CD4-positive, alpha-beta memory T cell (primary cell): ENCODE measurements at regions not wholly inside any gene's neighbourhood (a gene's known extent, or its start where the extent isn't known, plus 50 kb on each side); places are given as distances from the start of the nearest gene placed in this dataset.

ENCODE experiments used
- CTCF ChIA-PET: fragments of 350-600 bp; sonication (Branson Sonifier 250); formaldehyde crosslinking; loops from one replicate; lab custom pipeline; 2021; ENCODE audit warnings: inconsistent platforms; ENCODE audit not compliant: partially characterized antibody; lab: Charles Lee
- POLR2A ChIA-PET: fragments of 350-600 bp; sonication (Branson Sonifier 250); formaldehyde crosslinking; loops from one replicate; lab custom pipeline; 2021; ENCODE audit not compliant: partially characterized antibody; lab: Charles Lee
- DNase-seq, 5 donors: peaks; one replicate each; pipeline versions ENCODE4 v3.0.0 to v3.0.0-alpha.2; 2020 to 2022; ENCODE audit warnings: mixed read lengths in 1 of 5
- H3K27ac ChIP-seq: one replicate; pipeline ENCODE4 v1.7.0; 2013; ENCODE audit warnings: low read depth, low read length
- H3K27me3 ChIP-seq: 2 replicates; pipeline ENCODE4 v1.7.0; 2013; ENCODE audit warnings: mild to moderate bottlenecking, low read length, moderate library complexity; ENCODE audit not compliant: insufficient read depth
- H3K36me3 ChIP-seq: 2 replicates; pipeline ENCODE4 v1.7.0; 2013; ENCODE audit warnings: mild to moderate bottlenecking, low read length, moderate library complexity; ENCODE audit not compliant: insufficient read depth
- H3K4me1 ChIP-seq: 2 replicates; pipeline ENCODE4 v1.7.0; 2013; ENCODE audit warnings: mild to moderate bottlenecking, low read length, moderate library complexity; ENCODE audit not compliant: insufficient read depth
- H3K4me3 ChIP-seq, 2 donors: one replicate each; pipeline ENCODE4 v1.7.0; 2013; ENCODE audit warnings: low read length in 2 of 2, mild to moderate bottlenecking in 1 of 2
- H3K9me3 ChIP-seq, 2 donors: one replicate each; pipeline ENCODE4 v1.7.0; 2013; ENCODE audit warnings: low read length in 2 of 2, control low read depth in 1 of 2; ENCODE audit not compliant: control insufficient read depth in 1 of 2
- H3K27ac Mint-ChIP-seq, 7 donors: one replicate each; pipeline ENCODE4 v1.8.0; 2020 to 2021; ENCODE audit warnings: mixed read lengths in 7 of 7, mild to moderate bottlenecking in 6 of 7, inconsistent platforms in 3 of 7, moderate library complexity in 3 of 7
- H3K27me3 Mint-ChIP-seq, 2 donors: one replicate each; pipeline ENCODE4 v1.8.0; 2020 to 2021; ENCODE audit warnings: mixed read lengths in 2 of 2
- H3K36me3 Mint-ChIP-seq, 2 donors: one replicate each; pipeline ENCODE4 v1.8.0; 2020 to 2021; ENCODE audit warnings: mixed read lengths in 2 of 2, inconsistent platforms in 1 of 2, mild to moderate bottlenecking in 1 of 2
- H3K4me1 Mint-ChIP-seq, 4 donors: one replicate each; pipeline ENCODE4 v1.8.0; 2020 to 2021; ENCODE audit warnings: mixed read lengths in 4 of 4, mild to moderate bottlenecking in 1 of 4
- H3K4me3 Mint-ChIP-seq, 8 donors: one replicate each; pipeline ENCODE4 v1.8.0; 2020 to 2021; ENCODE audit warnings: mixed read lengths in 8 of 8, mild to moderate bottlenecking in 7 of 8, moderate library complexity in 6 of 8, inconsistent platforms in 3 of 8
- H3K9me3 Mint-ChIP-seq, 8 donors: one replicate each; pipeline ENCODE4 v1.8.0; 2020 to 2021; ENCODE audit warnings: mixed read lengths in 8 of 8, mild to moderate bottlenecking in 5 of 8, inconsistent platforms in 3 of 8, moderate library complexity in 1 of 8
- intact Hi-C: fragments of 100-400 bp; cut with micrococcal nuclease; formaldehyde crosslinking; loops from one replicate; pipeline ENCODE4 v1.15.1; 2023

DNA sequence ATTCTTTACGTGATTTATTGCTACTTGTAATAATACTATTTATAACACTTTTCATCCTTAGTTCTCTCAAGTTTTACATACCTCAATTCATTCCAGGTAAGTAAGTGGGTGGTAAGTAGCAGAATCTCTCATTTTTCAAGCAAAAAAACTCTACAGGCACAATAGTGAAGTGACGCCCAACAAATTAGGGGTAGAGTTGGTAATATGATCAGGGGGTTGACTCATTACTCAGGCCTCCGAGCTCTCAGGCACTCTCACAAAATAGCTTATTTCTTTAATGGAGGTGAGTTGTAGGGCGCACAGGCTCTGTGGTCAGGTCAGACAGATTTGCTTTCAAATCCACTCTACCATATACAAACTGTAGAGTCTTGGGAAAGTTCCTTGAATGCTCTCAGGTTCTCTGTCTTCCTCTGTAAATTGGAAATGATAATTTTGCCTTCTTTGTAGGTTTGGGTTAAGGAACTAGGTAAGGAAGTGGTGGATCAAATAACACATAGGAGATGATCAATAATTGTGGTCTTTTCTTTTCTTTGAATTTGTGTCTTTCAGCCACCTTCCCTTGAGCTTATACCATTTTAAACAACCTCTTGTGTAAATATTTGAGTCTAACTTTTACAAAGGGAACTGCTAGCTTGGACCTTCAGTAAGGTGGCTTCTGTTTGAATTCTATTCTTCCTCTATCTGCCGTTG is 134.9 kb upstream of the LEF1 start:
- H3K9me3 ChIP-seq, result no peaks in the 10 kb centered on the region
- POLR2A ChIA-PET, result no interaction called here
- Mint-ChIP-seq H3K9me3 (peaks cover 0 to 5% (median 0%) of the 10 kb centered on the region in 8 donors), H3K36me3 (no peaks in the 10 kb centered on the region), H3K27ac (no peak overlapping the region), H3K27me3 (peaks cover 0 to 3% of the 10 kb centered on the region in 2 donors), H3K4me3 (no peak overlapping the region), H3K4me1 (peaks cover 7 to 10% (median 9%) of the 10 kb centered on the region in 4 donors)
- intact Hi-C loops, result loop anchor here (5.0 kb wide), 1 partner anchor 76 kb away; no protein-coding TSS in a partner anchor
- no peak overlapping the region for H3K4me3 ChIP-seq
- H3K36me3 ChIP-seq, result no peaks in the 10 kb centered on the region
- CTCF ChIA-PET, result interaction anchor here (1.2 kb wide), 1 partner anchor 24 kb away, joined by 3 read pairs; no protein-coding TSS in a partner anchor
- H3K27me3 ChIP-seq, result no peaks in the 10 kb centered on the region
- peaks cover 11% of the 10 kb centered on the region for H3K4me1 ChIP-seq
- DNase-seq, result no peak
- H3K27ac ChIP-seq, result no peak overlapping the region

GRCh38 chr4:108301545-108302251 is 133.0 kb upstream of the LEF1 start:
- peak overlapping the region in 1 of 8 donors; percentile 48 for H3K4me3 Mint-ChIP-seq
- Histone ChIP-seq H3K36me3 (no peaks in the 10 kb centered on the region), H3K9me3 (no peaks in the 10 kb centered on the region), H3K4me1 (peaks cover 11% of the 10 kb centered on the region), H3K27ac (no peak overlapping the region), H3K27me3 (no peaks in the 10 kb centered on the region), H3K4me3 (no peak overlapping the region)
- no peak for DNase-seq
- CTCF ChIA-PET, result no interaction called here
- peaks cover 0 to 5% (median 0%) of the 10 kb centered on the region in 8 donors for H3K9me3 Mint-ChIP-seq
- no peaks in the 10 kb centered on the region for H3K27me3 Mint-ChIP-seq
- POLR2A ChIA-PET, result no interaction called here
- H3K4me1 Mint-ChIP-seq, result peaks cover 7 to 10% (median 9%) of the 10 kb centered on the region in 4 donors
- intact Hi-C loops, result loop anchor here (5.0 kb wide), 1 partner anchor 74 kb away; no protein-coding TSS in a partner anchor
- H3K27ac Mint-ChIP-seq, result peak overlapping the region in 4 of 7 donors; percentile 2 to 61 (median 12)
- H3K36me3 Mint-ChIP-seq, result no peaks in the 10 kb centered on the region

GRCh38 chr4:108297605-108298004 is 128.9 kb upstream of the LEF1 start:
- Histone ChIP-seq H3K9me3 (no peaks in the 10 kb centered on the region), H3K27me3 (no peaks in the 10 kb centered on the region), H3K36me3 (no peaks in the 10 kb centered on the region), H3K27ac (no peak overlapping the region), H3K4me1 (peaks cover 11% of the 10 kb centered on the region), H3K4me3 (no peak overlapping the region)
- H3K27ac Mint-ChIP-seq, result no peak overlapping the region
- no peaks in the 10 kb centered on the region for H3K36me3 Mint-ChIP-seq
- H3K4me3 Mint-ChIP-seq, result no peak overlapping the region
- no peak for DNase-seq
- intact Hi-C loops, result no loop called here
- CTCF ChIA-PET, result no interaction called here
- peaks cover 0 to 5% (median 0%) of the 10 kb centered on the region in 8 donors for H3K9me3 Mint-ChIP-seq
- POLR2A ChIA-PET, result no interaction called here
- peaks cover 7 to 15% (median 9%) of the 10 kb centered on the region in 4 donors for H3K4me1 Mint-ChIP-seq
- no peaks in the 10 kb centered on the region for H3K27me3 Mint-ChIP-seq

DNA sequence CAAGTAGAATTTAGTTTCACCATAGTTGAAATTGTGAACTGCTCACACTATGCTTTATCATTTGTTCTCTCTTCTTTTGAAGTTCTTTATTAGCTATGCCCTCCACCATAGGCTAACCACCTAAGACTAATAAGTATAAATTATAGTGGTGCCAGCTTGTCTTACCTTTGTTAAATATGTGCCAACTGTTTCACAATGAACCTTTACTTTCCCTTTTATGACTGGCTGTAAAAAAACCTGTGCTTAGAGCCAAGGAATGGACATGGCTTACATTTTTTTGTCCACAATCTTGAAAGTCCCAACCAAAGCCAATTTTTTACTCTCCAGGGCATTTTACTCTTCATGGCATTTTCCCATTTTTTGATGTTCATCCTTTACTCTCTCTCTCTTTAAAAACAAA is 123.5 kb upstream of the LEF1 start:
- Mint-ChIP-seq H3K9me3 (no peaks in the 10 kb centered on the region), H3K27me3 (no peaks in the 10 kb centered on the region), H3K4me1 (peaks cover 0 to 16% (median 4%) of the 10 kb centered on the region in 4 donors), H3K27ac (no peak overlapping the region), H3K36me3 (no peaks in the 10 kb centered on the region), H3K4me3 (no peak overlapping the region)
- Histone ChIP-seq H3K27me3 (no peaks in the 10 kb centered on the region), H3K4me1 (no peaks in the 10 kb centered on the region), H3K9me3 (no peaks in the 10 kb centered on the region), H3K27ac (no peak overlapping the region), H3K4me3 (no peak overlapping the region), H3K36me3 (no peaks in the 10 kb centered on the region)
- POLR2A ChIA-PET, result interaction anchor here (0.9 kb wide), 1 partner anchor 64 kb away, joined by 3 read pairs; no protein-coding TSS in a partner anchor
- intact Hi-C loops, result no loop called here
- CTCF ChIA-PET, result interaction anchor here (1.0 to 1.2 kb wide), 2 partner anchors 16 to 281 kb away, joined by 3 to 4 read pairs; no protein-coding TSS in a partner anchor
- DNase-seq, result no peak

DNA sequence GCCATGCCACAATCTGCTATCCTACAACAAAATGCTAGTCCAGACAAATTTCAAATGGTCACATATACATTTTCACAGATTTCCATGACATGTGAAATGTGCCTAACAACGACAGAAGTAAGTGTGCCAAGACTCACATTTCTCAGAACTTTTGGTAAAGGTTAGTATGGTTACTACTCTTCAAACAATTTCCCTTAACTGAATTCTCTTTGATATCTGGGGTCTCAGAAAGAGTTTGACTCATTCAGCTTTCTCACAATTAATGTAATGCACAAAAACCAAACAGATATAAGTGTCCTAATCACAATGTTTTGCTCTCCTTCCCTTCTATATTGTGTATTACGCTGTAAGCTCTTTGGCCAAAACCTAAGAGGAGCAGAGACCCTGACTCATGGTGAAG is 122.4 kb upstream of the LEF1 start:
- no peak overlapping the region for H3K4me3 ChIP-seq
- no peak overlapping the region for H3K27ac ChIP-seq
- Mint-ChIP-seq H3K4me1 (peaks cover 0 to 16% (median 4%) of the 10 kb centered on the region in 4 donors), H3K36me3 (no peaks in the 10 kb centered on the region), H3K4me3 (no peak overlapping the region), H3K27me3 (no peaks in the 10 kb centered on the region), H3K27ac (no peak overlapping the region), H3K9me3 (no peaks in the 10 kb centered on the region)
- intact Hi-C loops, result no loop called here
- POLR2A ChIA-PET, result interaction anchor here (0.6 kb wide), 1 partner anchor 102 kb away, joined by 3 read pairs; no protein-coding TSS in a partner anchor
- CTCF ChIA-PET, result interaction anchor here (1.0 to 1.2 kb wide), 2 partner anchors 15 to 282 kb away, joined by 3 to 4 read pairs; no protein-coding TSS in a partner anchor
- H3K9me3 ChIP-seq, result no peaks in the 10 kb centered on the region
- no peaks in the 10 kb centered on the region for H3K4me1 ChIP-seq
- DNase-seq, result no peak
- no peaks in the 10 kb centered on the region for H3K36me3 ChIP-seq
- H3K27me3 ChIP-seq, result no peaks in the 10 kb centered on the region

- Histone ChIP-seq H3K4me3 (no peak overlapping the region), H3K4me1 (no peaks in the 10 kb centered on the region), H3K9me3 (no peaks in the 10 kb centered on the region), H3K36me3 (no peaks in the 10 kb centered on the region), H3K27me3 (no peaks in the 10 kb centered on the region), H3K27ac (no peak overlapping the region)
- H3K36me3 Mint-ChIP-seq, result no peaks in the 10 kb centered on the region
- DNase-seq, result no peak
- no peaks in the 10 kb centered on the region for H3K9me3 Mint-ChIP-seq
- ChIA-PET CTCF (no interaction called here), POLR2A (no interaction called here)
- no peak overlapping the region for H3K4me3 Mint-ChIP-seq
- no peaks in the 10 kb centered on the region for H3K27me3 Mint-ChIP-seq
- intact Hi-C loops, result no loop called here
- H3K4me1 Mint-ChIP-seq, result peaks cover 0 to 12% (median 4%) of the 10 kb centered on the region in 4 donors
- H3K27ac Mint-ChIP-seq, result no peak overlapping the region
These were observed 119.2 kb upstream of the LEF1 start for GRCh38 chr4:108287834-108288413.

DNA sequence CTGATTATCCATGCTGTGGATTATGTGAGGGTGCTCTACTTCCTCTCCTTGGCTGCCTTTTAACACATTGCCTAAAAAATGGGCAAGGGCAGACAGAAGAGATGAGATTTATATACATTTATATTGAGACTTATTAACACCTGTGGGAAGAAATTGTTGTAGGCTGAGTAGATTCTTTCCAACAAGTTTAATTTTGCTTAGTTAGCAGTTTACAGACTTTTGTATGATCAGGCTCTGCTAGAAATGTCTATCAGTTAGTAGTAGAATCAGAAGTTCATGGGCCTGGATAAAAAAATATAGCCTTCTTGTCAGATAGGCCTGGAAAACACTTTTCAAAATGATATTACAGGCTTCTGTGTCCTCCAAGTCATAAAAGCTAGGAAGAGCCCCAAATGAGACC is 111.3 kb upstream of the LEF1 start:
- Mint-ChIP-seq H3K9me3 (peaks cover 0 to 3% (median 0%) of the 10 kb centered on the region in 8 donors), H3K4me1 (peaks cover 0 to 3% (median under 1%) of the 10 kb centered on the region in 4 donors), H3K4me3 (no peak overlapping the region), H3K27ac (no peak overlapping the region), H3K36me3 (no peaks in the 10 kb centered on the region), H3K27me3 (no peaks in the 10 kb centered on the region)
- no peaks in the 10 kb centered on the region for H3K36me3 ChIP-seq
- DNase-seq, result no peak
- no peak overlapping the region for H3K4me3 ChIP-seq
- H3K9me3 ChIP-seq, result no peaks in the 10 kb centered on the region
- intact Hi-C loops, result no loop called here
- H3K4me1 ChIP-seq, result no peaks in the 10 kb centered on the region
- H3K27me3 ChIP-seq, result no peaks in the 10 kb centered on the region
- ChIA-PET POLR2A (no interaction called here), CTCF (interaction anchor here (0.9 kb wide), 1 partner anchor 9 kb away, joined by 4 read pairs; no protein-coding TSS in a partner anchor)
- no peak overlapping the region for H3K27ac ChIP-seq
